HG02852 (cell line): ENCODE measurements at regions not wholly inside any gene's neighbourhood (a gene's known extent, or its start where the extent isn't known, plus 50 kb on each side); places are given as distances from the start of the nearest gene placed in this dataset.
"Not testable (repeated sequence)": the region's sequence is repeated elsewhere in the genome, so short reads cannot be mapped to it uniquely, and the experiment has no call there.

Experiments used
- ATAC-seq: cut with Tn5 transposase; IDR thresholded peaks from one replicate; pipeline ENCODE4 v1.9.1; 2021; ENCODE audit warnings: mild to moderate bottlenecking, moderate library complexity; ENCODE audit not compliant: unreplicated experiment

GRCh38 chr5:93235761-93236160 lies 345.3 kb downstream of the NR2F1-AS1 start:
- ATAC-seq: no peak

DNA sequence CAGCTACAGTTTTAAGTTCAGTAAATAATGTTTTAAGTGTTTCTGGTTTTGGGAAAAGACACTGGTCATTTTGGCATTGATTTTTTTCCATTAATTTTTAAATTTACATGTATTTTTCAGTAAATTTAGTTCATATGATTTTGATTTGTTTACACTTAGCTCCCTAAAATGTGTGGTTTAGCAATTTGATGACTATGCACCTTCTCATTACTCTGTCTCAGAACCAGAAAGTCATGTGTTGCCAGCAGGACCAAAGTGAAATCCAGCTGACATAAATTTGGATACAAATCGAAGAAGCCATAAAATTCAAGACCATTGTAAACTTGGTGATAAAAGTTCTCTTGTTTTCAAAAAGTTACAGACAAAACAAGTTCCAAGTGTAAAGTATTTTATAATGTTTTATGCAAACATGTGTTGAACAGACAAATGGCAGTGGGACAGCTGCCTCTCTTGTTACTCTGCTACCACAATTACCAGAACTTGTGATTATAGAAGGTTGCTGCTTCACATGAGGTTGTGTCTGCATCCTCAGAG lies 354.8 kb downstream of the NR2F1-AS1 start:
- no peak for ATAC-seq

DNA sequence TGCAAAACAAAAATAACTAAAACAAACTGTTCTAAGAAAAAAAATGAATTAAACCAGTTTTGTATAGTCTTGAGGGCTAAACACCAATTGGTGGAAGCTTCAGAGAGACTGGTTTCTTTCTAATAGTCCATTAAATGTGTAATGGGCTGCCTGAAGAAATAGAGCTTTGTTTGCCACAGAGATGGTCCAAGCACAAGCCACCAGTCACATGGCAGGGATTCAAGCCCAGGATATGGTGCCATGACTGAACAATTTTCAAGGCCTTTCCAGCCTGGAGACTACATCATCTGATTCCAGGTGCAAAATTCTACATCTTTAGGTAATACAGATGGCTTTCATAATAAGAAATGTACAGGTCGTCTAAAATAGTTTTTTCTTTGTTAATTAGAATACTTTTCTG lies 355.3 kb downstream of the NR2F1-AS1 start:
- ATAC-seq: no peak

- ATAC-seq: no peak
These were observed 356.4 kb downstream of the NR2F1-AS1 start for GRCh38 chr5:93224624-93225023.

- no peak for ATAC-seq
These were observed 359.2 kb downstream of the NR2F1-AS1 start for GRCh38 chr5:93221773-93222172.

- ATAC-seq: no peak
These were observed 360.6 kb downstream of the NR2F1-AS1 start for GRCh38 chr5:93220431-93220830.

DNA sequence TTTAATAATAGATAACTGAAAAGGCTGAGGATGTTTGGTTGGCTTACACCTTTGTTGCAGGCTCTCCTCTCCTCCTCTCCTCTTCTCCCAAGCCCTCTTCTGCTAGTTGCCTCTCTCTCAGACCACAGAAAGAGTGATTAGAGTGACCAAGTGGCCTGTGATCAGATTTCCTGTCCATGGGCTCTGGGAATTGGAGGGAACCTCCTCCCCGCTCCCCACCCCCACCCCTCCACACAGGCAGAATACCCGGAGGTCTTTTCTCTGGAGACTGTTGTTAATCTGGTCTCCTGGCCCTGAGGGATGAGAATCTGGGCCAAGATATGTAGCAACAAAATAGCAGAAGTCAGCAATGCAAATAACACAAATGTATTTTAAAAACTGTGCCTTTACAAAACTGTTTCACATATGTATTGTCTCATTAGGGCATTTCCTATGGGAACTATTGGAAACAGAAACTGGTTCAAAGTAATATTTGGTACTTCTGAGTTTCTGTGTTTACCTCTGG lies 361.3 kb downstream of the NR2F1-AS1 start:
- ATAC-seq: no peak

- ATAC-seq: not testable (repeated sequence)
These were observed 367.8 kb downstream of the NR2F1-AS1 start for GRCh38 chr5:93213111-93213794.

DNA sequence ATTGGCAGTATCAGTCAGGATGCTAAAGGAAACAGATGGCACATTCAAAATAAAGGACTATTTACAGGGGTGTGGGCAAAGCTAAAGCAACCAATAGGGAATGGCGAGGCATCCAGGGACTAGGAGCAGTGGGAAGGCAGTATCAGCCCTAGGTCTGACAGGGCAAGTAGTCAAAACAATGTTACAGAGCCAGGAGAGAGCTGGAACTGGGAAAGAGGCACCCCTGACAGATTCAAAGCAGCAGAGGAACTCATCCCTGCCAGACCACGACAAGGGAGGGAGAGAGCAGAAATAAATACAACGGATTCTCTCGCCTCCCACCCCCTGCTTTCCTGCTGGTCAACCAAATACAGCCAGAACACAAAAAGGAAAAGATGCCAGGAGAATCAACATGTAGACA lies 371.5 kb downstream of the NR2F1-AS1 start:
- ATAC-seq: no peak

- ATAC-seq: no peak
These were observed 372.8 kb downstream of the NR2F1-AS1 start for GRCh38 chr5:93208141-93208751.

DNA sequence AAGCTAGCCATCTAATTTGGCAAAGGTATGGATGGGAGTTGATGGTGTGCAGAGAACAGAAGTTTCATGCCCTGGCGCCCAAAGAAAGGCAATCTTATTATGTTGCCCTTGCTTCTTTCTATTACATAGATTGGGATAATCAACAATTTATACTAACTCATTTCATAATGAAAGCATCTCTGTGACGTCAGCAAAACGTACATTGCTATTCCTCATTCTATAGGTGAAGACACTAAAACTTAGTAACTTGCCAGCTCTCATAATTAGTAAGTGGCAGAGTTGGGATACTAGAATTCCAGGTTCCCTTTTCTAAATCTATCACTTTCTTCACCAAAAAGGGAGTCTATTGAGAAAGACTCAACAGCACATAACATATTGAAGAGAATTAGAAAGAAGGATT lies 374.8 kb downstream of the NR2F1-AS1 start:
- ATAC-seq: no peak

DNA sequence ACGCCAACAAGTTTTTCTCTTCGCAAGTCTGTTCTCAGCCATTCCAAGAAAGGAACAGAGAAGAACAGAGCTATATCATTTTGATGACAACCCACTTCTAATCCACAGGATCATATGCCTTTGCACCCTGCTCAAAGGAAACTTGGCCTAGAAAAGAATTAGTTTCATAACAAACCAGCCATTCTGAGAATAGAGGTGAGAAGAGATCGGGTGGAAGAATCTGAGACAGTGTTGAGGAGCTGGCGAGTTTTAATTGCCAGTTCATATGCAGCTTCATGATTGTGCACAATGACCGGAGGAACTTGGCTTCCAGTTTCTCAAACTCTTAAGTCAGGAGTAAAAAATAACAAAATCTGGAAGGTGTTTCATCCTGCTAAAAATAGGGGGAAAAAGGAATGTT lies 380.0 kb downstream of the NR2F1-AS1 start:
- ATAC-seq: no peak

GRCh38 chr5:93196986-93197385 lies 384.0 kb downstream of the NR2F1-AS1 start:
- ATAC-seq: no peak

- no peak for ATAC-seq
These were observed 387.3 kb downstream of the NR2F1-AS1 start for GRCh38 chr5:93193431-93194347.

GRCh38 chr5:93192683-93193082 lies 388.3 kb downstream of the NR2F1-AS1 start:
- ATAC-seq: no peak

DNA sequence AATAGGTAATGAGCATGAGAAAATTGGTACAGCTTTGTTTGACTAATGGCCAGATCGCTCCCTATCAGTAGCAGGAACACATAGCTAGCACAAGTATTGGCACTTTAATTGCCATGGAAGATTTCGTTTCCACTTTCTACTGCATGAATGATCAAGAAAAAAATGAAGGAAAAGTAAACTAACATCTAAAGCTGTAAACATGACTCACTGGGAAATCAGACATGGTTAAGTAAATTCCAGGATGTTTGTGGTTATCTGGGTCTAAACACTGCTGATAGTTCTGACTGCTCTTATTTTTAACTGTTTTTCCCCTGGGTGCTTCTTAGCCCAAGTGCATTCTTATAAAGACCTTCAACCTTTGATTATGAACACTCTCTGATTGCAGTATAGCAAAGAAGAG lies 388.9 kb downstream of the NR2F1-AS1 start:
- no peak for ATAC-seq

DNA sequence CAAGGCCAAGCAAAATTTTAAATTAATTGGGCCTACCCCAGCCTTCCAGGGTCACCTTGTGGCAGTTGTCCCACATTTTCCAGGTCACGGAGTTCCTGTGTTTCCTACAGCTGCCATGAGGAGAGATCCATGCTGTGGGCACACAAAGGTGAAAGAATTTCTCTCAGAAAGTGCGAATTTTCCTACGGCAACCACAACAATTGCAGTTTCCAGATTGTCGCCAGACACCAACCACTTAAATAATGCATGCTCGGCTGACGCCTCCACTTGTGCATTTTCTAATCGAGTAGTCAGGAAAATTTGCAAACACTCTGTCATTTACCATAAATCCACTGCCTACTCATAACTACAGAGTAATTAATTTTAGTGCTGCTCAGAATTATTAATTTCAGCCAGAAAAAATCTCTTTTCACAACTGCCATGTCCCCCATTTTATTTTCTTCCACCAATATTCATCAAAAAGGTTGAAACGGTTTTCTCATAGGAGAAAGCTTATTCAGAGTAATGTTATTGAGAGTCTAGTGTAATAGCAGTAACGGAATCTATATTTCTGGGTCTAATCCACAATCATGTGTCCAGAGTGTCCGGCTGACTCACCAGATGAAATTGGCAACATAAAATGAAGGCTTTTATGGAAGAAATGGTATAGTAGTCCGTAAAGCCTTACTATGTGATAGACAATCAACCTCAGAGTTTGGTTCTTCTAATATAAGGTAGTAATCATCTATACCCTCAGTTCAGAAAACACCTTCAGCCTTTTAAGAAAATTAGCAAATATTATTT lies 389.8 kb downstream of the NR2F1-AS1 start:
- ATAC-seq: no peak

DNA sequence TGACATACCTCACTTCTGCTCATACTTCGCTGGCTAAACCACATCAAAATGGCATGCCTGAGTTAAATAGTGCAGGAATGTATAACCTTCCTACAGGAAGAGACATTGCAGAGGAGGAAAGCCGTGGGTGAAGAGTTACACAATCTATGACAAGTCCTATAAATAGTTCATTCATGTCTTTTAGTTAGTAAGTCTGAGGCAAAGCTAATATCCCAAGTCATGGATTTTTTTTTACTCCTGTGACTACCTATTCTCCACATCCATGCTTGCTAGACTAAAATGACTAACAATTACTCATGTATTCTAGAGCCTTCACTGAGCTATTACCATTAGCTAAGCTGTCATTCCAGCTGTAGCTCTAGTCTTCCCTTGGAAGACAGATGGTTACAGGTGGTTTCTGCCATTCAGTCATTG lies 391.3 kb downstream of the NR2F1-AS1 start:
- no peak for ATAC-seq

DNA sequence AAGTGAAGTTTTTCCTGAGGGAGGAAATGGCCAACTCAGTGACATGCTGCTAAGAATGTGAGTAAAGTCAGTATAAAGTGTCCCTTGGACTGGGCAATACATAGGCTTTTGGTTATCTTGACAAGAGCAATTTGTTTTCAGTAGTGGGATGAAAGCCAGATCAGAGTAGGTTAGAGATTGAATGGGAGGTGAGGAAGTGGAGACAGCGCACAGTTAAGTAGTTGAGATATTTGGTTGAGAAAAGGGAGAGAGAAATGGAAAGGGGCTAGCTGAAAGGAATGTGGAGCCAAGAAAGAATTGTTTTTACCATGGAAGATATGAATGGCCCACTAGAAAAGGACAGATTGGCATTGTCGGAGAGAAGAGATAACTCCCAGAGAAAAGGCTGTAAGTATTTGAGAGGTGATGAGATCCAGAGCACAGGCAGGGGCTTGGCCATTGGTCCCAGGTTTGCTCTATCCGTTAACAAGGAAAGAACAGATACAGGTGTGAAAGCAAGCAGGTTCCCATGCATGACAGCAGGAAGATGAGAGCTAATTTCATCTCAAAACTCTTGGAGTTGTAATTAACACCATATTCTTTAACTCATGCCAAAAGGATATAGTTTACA lies 392.0 kb downstream of the NR2F1-AS1 start:
- ATAC-seq: no peak

GRCh38 chr5:93186076-93186682 lies 394.8 kb downstream of the NR2F1-AS1 start:
- ATAC-seq: no peak
